A673 (cell line): ENCODE measurements at regions not wholly inside any gene's neighbourhood (a gene's known extent, or its start where the extent isn't known, plus 50 kb on each side); places are given as distances from the start of the nearest gene placed in this dataset.

Source experiments
- BruUV-seq: library from RNA; stranded (reverse); fragments of 400-500 nt; replicated peaks from 2 replicates; lab custom pipeline; 2021; lab: Mats Ljungman, UMichigan
- CTCF ChIA-PET: fragments of 300-600 bp; sonication (Branson Sonifier 250); formaldehyde crosslinking; loops from one replicate; lab custom pipeline; 2022; ENCODE audit warnings: antibody characterized with exemption; lab: Charles Lee
- POLR2A ChIA-PET: fragments of 300-600 bp; sonication (Branson Sonifier 250); formaldehyde crosslinking; loops from one replicate; lab custom pipeline; 2022; ENCODE audit warnings: antibody characterized with exemption; ENCODE audit not compliant: low non-redundant PET; lab: Charles Lee
- DNase-seq: peaks from one replicate; pipeline ENCODE4 v3.0.0-alpha.2; 2015; ENCODE audit warnings: low spot score
- H3K27ac ChIP-seq: fragments of 200-600 bp; sonication (generic); 2 replicates; pipeline ENCODE4 v1.5.1; 2016; ENCODE audit warnings: mixed run types, low read depth, mild to moderate bottlenecking, mixed read lengths, antibody characterized with exemption, low read length; ENCODE audit not compliant: poor library complexity, severe bottlenecking
- H3K27me3 ChIP-seq: fragments of 200-600 bp; sonication (generic); replicated peaks from 2 replicates; pipeline ENCODE4 v1.6.1; 2017; ENCODE audit warnings: mixed run types, low read depth, mild to moderate bottlenecking, mixed read lengths, antibody characterized with exemption, low read length; ENCODE audit not compliant: insufficient read depth, poor library complexity
- H3K36me3 ChIP-seq: fragments of 200-600 bp; sonication (generic); 2 replicates; pipeline ENCODE4 v1.6.1; 2016; ENCODE audit warnings: mixed run types, mild to moderate bottlenecking, mixed read lengths, antibody characterized with exemption, low read length; ENCODE audit not compliant: insufficient read depth, poor library complexity, severe bottlenecking
- H3K4me1 ChIP-seq: fragments of 200-600 bp; sonication (generic); 2 replicates; pipeline ENCODE4 v1.6.1; 2017; ENCODE audit warnings: mixed run types, mild to moderate bottlenecking, mixed read lengths, antibody characterized with exemption, low read length; ENCODE audit not compliant: insufficient read depth, poor library complexity, severe bottlenecking
- H3K4me3 ChIP-seq: fragments of 200-600 bp; sonication (generic); 2 replicates; pipeline ENCODE4 v1.5.1; 2016; ENCODE audit warnings: low read depth, mixed run types, mild to moderate bottlenecking, mixed read lengths, low read length; ENCODE audit not compliant: poor library complexity, severe bottlenecking
- H3K9me3 ChIP-seq: fragments of 200-600 bp; sonication (generic); 2 replicates; pipeline ENCODE4 v1.6.1; 2016; ENCODE audit warnings: mixed run types, low read depth, mild to moderate bottlenecking, mixed read lengths, antibody characterized with exemption, low read length; ENCODE audit not compliant: poor library complexity, severe bottlenecking
- CTCF ChIP-seq: fragments of 300-800, 200-600 bp; sonication (generic); conservative IDR thresholded peaks from 2 replicates; pipeline ENCODE4 v1.5.1; 2017; ENCODE audit warnings: low read depth, mild to moderate bottlenecking, antibody characterized with exemption, low read length, moderate library complexity, mixed read lengths
- EZH2 ChIP-seq: fragments of 200-600 bp; sonication (generic); IDR thresholded peaks from 2 replicates; pipeline ENCODE4 v1.6.1; 2017; ENCODE audit warnings: borderline replicate concordance, low read depth, mild to moderate bottlenecking, mixed read lengths, antibody characterized with exemption, low read length; ENCODE audit not compliant: poor library complexity, severe bottlenecking
- intact Hi-C: fragments of 100-400 bp; cut with micrococcal nuclease; formaldehyde crosslinking; loops from one replicate; pipeline ENCODE4 v1.10.0; 2022; ENCODE audit not compliant: unreplicated experiment

GRCh38 chr22:48592066-48592345 lies 1235.7 kb downstream of the BRD1 start:
- peaks cover 4% of the 10 kb centered on the region for H3K36me3 ChIP-seq
- H3K4me1 ChIP-seq, result peaks cover 31% of the 10 kb centered on the region
- BruUV-seq, result no TSS peak
- no peak overlapping the region for H3K27ac ChIP-seq
- intact Hi-C loops, result no loop called here
- no peak for DNase-seq
- no peaks in the 10 kb centered on the region for H3K27me3 ChIP-seq
- no peak overlapping the region for H3K4me3 ChIP-seq
- no peaks in the 10 kb centered on the region for H3K9me3 ChIP-seq
- TF ChIP-seq CTCF (no peak), EZH2 (no peak)
- POLR2A ChIA-PET, result no interaction called here
- CTCF ChIA-PET, result no interaction called here

- H3K4me3 ChIP-seq, result no peak overlapping the region
- no peaks in the 10 kb centered on the region for H3K27me3 ChIP-seq
- no TSS peak for BruUV-seq
- ChIA-PET CTCF (no interaction called here), POLR2A (no interaction called here)
- intact Hi-C loops, result no loop called here
- no peaks in the 10 kb centered on the region for H3K36me3 ChIP-seq
- no peaks in the 10 kb centered on the region for H3K9me3 ChIP-seq
- peaks cover 27% of the 10 kb centered on the region for H3K4me1 ChIP-seq
- no peak overlapping the region for H3K27ac ChIP-seq
- TF ChIP-seq EZH2 (no peak), CTCF (no peak)
- DNase-seq, result no peak
Measured at GRCh38 chr22:48591286-48592065, 1236.2 kb downstream of the BRD1 start.

- no peaks in the 10 kb centered on the region for H3K27me3 ChIP-seq
- no peak overlapping the region for H3K4me3 ChIP-seq
- H3K4me1 ChIP-seq, result peaks cover 15% of the 10 kb centered on the region
- BruUV-seq, result no TSS peak
- ChIA-PET POLR2A (no interaction called here), CTCF (no interaction called here)
- TF ChIP-seq EZH2, result no peak
- TF ChIP-seq CTCF, result no peak
- peaks cover 2% of the 10 kb centered on the region for H3K36me3 ChIP-seq
- H3K27ac ChIP-seq, result no peak overlapping the region
- intact Hi-C loops, result no loop called here
- DNase-seq, result no peak
- H3K9me3 ChIP-seq, result no peaks in the 10 kb centered on the region
Measured at GRCh38 chr22:48589901-48590300, 1237.8 kb downstream of the BRD1 start.
